ENCODE measurements at regions not wholly inside any gene's neighbourhood (a gene's known extent, or its start where the extent isn't known, plus 50 kb on each side); places are given as distances from the start of the nearest gene placed in this dataset.

- TF ChIP-seq EZH2phosphoT487 (IDR thresholded peaks at IDR 0.05; ENCODE audit: borderline replicate concordance) = no peak
- TF ChIP-seq CTCF (IDR thresholded peaks at IDR 0.05 in 2 of 3, conservative IDR thresholded peaks at IDR 0.05 in 1 of 3; ENCODE audit: borderline replicate concordance in 1 of 3, insufficient read depth in 1 of 3, low read depth in 2 of 3, low read length in 2 of 3) = no peak
- no peak for TF ChIP-seq EZH2 (IDR thresholded peaks at IDR 0.05)
- TF ChIP-seq RAD21 (IDR thresholded peaks at IDR 0.05; ENCODE audit: low read depth) = no peak
- TF ChIP-seq REST (IDR thresholded peaks at IDR 0.05; ENCODE audit: low read depth) = no peak
- TF ChIP-seq SIN3A (IDR thresholded peaks at IDR 0.05; ENCODE audit: low read depth) = no peak
Observed at GRCh38 chr4:35534962-35535361, 709.4 kb downstream of the ARAP2 start.

Data from HCT116 (cell line).